ENCODE measurements at regions not wholly inside any gene's neighbourhood (a gene's known extent, or its start where the extent isn't known, plus 50 kb on each side); places are given as distances from the start of the nearest gene placed in this dataset.
A peak's percentile ranks its signal among the peaks of the same experiment; 100 is the strongest.

- no peak for DNase-seq
Observed at GRCh38 chr12:124393414-124393790, 98.5 kb downstream of the RFLNA start.

GRCh38 chr12:124392667-124393413 is 97.9 kb downstream of the RFLNA start:
- DNase-seq, result no peak

- no peak for DNase-seq
Observed at GRCh38 chr12:124392271-124392666, 97.4 kb downstream of the RFLNA start.

- DNase-seq, result peak; percentile 35
Observed at GRCh38 chr12:124391340-124392261, 96.7 kb downstream of the RFLNA start.

DNA sequence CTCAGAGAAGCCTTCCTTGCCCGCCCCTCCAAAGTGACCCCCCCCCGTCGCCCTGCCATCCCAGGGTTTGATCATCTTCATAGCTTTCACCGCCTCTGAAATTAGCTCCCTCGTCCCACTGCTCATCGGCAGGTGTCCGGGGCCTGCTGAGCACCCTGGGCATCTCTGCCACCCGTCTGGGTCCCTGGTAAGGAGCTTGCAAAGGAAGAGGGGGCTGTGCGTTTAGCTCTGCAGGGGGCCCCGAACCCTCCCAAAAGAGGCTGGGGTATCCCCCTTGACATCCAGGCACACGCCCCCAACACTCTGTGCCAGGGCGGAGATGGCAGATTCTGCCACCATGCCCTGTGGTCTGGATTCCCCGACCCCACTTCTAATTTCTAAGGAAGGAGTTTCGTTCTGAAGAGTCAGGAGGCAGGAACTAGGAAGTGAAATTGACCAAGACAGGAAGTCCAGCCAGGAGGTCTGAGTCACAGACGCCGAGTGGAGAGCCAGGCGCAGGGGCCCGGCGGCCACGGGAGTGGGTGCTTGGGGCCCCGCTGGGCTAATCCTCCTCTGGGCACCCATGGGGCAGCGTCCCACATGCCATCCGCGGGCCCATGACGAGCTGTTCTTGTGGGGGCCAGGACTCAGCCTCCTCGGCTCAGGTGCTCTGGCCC is 95.7 kb downstream of the RFLNA start:
- no peak for DNase-seq

- DNase-seq, result no peak
Observed at GRCh38 chr12:124389725-124390441, 95.0 kb downstream of the RFLNA start.

DNA sequence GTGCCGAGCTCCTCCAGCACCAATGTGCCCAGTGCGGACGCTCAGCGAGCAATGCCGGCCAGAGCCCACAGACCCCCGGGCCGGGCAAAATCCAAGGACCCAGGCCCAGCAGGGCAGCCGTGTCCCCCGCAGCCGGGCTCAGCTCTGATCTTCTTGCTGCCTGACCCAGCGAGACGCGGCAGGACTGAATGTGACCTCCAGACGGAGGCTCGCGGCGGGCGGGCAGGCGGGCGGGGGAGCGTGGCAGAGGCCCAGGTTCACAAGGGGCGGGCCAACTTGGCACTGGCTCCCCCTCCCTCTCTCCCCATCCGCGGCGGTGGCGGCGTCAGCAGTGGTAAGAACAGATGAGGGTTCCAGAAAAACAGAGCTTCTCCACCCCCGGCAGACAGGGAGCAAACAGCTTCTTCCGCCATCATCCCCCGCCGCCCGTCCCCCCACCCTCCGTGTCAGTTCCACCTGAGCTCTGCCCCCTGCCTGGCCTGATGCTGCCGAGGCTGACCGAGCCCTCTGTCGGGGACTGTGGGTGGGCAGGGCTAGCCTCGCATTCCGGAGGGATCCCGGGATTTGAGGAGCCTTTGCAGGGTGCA is 94.3 kb downstream of the RFLNA start:
- peak; percentile 58 for DNase-seq

GRCh38 chr12:124388679-124389137 is 93.8 kb downstream of the RFLNA start:
- DNase-seq, result peak; percentile 46

GRCh38 chr12:124388038-124388671 is 93.3 kb downstream of the RFLNA start:
- no peak for DNase-seq

GRCh38 chr12:124387528-124387911 is 92.6 kb downstream of the RFLNA start:
- no peak for DNase-seq

DNA sequence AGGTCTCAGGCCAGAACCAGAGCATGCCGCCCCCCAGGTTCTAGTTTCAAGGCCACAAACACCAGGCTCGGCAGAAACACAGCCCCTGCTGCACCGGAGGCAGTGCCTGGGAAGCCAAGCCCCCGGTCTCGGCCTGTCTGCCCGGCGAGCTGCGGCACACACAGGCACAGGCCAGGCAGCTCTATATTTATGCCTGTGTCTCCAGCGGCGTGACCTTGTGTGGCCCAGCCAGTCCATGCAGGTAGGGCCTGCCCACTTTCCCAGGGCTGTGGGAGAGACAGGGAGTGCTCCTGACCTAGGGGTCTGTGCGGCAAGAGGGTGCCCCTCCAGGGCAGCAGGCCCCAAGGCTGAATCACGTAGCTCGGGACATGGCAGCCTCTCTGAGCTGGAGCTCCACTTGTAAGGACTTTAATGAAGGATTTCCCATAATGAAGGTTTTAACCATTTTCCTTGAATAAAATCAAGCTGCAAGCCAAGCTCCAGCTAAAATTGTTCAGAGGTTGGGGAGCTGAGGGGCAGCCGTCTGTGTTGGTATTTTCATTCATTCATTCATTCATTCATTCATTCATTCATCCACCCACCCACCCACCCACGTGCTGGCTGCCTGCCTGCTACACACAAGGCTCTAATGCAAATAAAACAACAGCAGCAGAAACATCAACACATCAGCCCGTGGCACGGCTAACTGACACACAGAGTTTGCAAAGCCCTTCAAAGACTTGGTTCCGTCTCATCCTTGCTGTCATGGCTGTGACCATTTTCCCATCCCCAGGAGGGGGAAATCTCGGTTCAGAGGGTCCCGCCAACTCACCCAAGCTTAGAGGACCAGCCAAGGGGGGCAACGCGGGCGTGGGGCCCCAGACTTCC is 92.0 kb downstream of the RFLNA start:
- DNase-seq, result no peak

- DNase-seq, result no peak
Observed at GRCh38 chr12:124386059-124386458, 91.2 kb downstream of the RFLNA start.

- DNase-seq, result no peak
Observed at GRCh38 chr12:124385219-124385969, 90.5 kb downstream of the RFLNA start.

DNA sequence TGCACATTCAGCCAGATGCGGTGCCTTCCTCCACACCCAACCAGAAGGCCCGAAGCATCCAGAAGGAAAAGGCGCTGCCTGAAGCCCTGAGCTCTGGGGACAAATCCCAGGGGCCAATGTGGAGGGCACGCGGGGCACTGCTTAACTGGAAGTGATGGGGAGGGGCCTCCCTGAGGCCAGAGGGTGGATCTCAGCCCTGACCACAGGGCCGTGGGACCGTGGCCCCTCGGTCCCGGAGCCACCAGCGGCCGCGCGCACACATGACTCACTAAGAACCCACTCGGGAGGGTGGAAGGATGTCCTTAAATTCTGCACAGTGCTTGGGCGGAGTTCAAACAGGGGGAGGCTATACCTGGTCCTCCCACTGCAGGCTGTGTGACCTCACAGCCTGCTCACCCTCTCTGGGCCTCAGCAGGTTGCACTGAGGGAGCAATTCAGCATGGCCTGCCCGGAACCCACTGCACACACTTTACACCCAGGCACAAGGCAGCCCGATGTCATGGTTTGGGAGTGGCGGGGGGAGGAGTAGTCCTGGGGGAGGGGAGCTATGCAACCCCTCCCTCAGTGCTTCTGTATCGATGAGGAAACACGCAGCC is 89.5 kb downstream of the RFLNA start:
- DNase-seq, result no peak

DNA sequence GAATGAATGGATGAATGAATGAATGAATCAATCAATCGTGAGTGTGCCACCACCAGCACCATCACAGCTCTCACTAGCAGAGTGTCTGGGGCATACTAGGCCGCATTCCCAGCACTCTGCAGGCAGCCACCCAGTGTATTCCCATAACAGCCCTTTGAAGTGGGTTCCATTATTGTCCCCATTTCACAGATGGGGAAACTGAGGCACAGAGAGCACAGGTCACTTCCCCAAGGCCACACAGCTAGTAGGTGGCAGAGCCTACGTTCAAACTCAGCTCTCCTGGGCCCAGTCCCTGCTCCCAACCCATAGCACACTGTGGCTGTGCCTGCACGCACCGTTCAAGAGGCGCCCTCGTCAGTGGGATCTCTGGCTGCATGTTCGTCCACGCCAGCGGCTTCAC is 88.1 kb downstream of the RFLNA start:
- no peak for DNase-seq

DNA sequence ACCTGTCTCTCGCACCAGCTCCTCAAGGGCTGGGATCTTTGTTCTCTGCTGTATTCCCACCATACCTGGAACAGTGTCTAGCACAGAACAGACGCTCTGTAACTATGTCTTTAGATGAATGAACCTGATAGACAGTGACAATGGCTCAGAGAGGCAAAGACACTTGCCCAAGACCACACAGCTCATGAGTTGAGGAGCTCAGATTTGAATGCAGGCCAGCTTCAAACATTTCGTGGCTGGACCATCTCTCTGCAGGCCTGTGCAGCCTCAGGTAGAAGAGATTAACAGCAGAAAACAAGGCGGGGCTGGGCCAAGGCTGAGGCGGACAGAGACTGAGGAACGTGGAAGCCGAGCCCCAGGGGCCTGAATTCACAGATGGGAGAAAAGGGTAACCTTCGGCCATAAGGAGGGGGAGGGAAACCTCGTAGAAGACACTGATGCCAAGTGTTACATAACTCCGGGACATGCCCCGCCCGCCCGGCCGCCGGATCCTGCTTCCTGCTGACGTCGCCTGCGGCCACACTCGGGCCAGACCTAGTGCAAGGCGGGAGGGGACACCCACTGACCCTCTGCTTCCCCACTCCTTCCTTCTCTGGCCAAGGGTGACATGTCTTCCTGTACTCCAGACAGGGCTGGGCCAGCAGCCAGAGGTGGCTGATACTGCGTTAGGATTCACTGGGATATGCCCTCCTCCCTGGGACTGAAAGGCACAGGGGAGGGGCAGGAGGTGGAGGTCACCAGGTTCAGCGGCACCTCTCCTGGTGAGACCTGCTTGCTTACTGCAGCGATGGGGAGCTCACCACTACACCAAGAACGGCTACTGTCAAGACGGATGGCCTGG is 86.8 kb downstream of the RFLNA start:
- DNase-seq, result no peak

- DNase-seq, result no peak
Observed at GRCh38 chr12:124380796-124381455, 86.0 kb downstream of the RFLNA start.
